Stimulated activated CD8-positive, alpha-beta memory T cell treated with anti-CD3 and anti-CD28 coated beads, Interleukin-4, amount 100 ng/mL, for 48 hours (primary cell): ENCODE measurements at regions not wholly inside any gene's neighbourhood (a gene's known extent, or its start where the extent isn't known, plus 50 kb on each side); places are given as distances from the start of the nearest gene placed in this dataset.
"Not testable (repeated sequence)": the region's sequence is repeated elsewhere in the genome, so short reads cannot be mapped to it uniquely, and the experiment has no call there.

ENCODE experiments used
- DNase-seq: peaks from one replicate; pipeline ENCODE4 v3.0.0-alpha.2; 2020

- DNase-seq: no peak
These were observed 108.4 kb upstream of the EGLN3 start for GRCh38 chr14:34059037-34059924.

DNA sequence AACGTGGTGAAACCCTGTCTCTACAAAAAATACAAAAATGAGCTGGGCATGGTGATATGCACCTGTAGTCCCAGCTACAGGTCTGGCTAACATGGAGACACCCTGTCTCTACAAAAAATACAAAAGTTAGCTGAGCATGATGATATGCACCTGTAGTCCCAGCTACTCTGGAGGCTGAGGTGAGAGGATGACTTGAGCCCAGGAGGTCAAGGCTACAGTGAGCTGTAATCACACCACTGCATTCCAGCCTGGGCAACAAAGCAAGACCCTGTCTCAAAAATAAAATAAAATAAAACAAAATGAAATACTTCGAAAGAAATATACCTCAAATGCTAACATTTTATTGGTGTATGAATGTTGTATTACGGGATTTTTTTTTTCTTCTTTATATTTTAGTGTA lies 107.6 kb upstream of the EGLN3 start:
- DNase-seq: no peak

DNA sequence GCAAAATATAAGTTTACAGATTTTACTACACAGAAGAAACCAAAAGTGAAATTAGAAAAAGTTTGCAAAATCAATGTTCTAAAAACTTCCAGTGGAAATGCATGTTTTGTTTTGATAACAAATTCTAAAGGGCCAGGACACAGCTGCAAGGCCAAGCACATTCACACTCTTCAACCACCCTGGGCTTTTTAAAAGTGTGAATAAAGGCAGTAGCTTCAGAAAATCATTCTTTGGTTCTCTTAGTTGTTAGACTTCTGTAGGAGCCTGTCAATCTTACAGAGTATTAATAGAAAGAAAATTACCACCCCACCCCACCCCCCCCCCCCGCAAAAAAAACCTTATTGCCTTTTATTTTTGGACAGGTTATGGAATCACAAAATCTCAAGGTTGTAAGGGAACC lies 105.2 kb upstream of the EGLN3 start:
- DNase-seq: no peak

GRCh38 chr14:34055157-34055950 lies 104.5 kb upstream of the EGLN3 start:
- DNase-seq: no peak

DNA sequence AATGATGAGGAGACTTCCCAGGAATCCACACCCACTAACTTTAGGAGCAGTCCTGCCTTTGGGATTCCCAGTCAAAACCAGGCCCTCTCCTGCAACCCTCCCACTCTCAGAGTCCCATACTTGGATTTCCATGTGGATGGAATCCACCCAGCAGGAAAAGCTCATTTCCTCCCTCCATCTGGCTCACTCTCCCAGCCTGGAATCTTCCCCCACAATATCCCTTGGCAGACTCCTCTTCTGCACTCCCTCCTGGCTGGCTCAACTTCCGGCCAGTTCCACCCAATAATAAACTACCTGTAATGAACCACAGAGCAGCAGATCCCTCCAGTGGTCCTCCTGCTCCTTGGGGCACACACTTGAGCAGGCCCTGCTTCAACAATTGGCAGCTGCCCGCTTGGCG lies 102.8 kb upstream of the EGLN3 start:
- DNase-seq: no peak

DNA sequence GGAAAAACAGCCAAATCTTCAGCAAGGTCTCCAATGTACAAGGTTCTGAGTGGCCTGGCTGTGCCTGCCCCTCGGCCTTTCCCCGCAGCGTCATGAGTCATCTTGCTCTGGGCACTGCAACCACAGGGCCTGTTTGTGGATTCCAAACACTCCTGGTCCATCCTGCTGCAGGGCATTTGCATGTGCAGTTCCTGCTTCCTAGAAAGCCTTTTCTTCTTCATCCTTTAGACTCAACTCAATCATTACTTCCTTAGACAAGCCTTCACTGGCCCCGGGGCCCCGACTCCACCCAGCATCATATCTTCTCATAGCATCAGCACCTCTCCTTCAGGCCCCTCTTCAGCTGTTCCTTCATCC lies 101.8 kb upstream of the EGLN3 start:
- DNase-seq: no peak

GRCh38 chr14:34051966-34052657 lies 101.2 kb upstream of the EGLN3 start:
- no peak for DNase-seq

- no peak for DNase-seq
These were observed 99.7 kb upstream of the EGLN3 start for GRCh38 chr14:34050606-34051005.

GRCh38 chr14:34049790-34050189 lies 98.9 kb upstream of the EGLN3 start:
- DNase-seq: no peak

GRCh38 chr14:34049187-34049586 lies 98.3 kb upstream of the EGLN3 start:
- not testable (repeated sequence) for DNase-seq

DNA sequence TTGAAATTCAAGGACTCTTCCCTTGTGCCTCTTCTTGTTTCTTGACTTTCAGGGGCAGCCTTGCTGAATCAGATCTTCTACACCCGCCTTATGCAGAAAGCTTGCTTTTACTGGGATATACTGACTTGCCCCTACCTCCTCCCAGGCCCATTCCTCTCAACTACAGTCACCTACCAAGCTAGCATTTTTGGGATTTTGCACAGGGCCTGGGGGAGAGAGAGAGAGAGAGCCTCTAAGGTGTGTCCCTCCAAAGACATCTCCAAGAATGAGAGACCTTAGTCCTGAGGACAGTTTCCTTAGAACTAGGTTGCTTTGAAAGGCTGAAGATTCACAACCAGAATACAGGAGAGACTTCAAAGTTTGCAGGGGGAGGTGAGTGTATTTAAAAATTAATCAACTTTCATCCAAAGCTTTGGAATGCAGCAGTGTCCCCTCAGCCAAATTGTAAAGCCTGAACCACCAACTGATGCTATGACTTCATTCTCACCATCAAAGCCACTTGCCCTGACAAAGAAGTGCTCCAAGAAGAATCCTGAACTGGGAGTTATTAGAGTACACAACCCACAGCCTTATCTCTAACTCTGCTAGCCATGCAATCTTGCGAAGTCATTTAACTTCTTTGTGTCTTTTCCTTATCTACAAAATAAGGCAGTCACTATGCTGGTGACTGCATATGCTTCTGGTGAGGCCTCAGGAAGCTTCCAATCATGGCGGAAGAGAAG lies 96.1 kb upstream of the EGLN3 start:
- DNase-seq: no peak

- no peak for DNase-seq
These were observed 93.9 kb upstream of the EGLN3 start for GRCh38 chr14:34044666-34045306.

GRCh38 chr14:34044373-34044637 lies 93.4 kb upstream of the EGLN3 start:
- DNase-seq: no peak

DNA sequence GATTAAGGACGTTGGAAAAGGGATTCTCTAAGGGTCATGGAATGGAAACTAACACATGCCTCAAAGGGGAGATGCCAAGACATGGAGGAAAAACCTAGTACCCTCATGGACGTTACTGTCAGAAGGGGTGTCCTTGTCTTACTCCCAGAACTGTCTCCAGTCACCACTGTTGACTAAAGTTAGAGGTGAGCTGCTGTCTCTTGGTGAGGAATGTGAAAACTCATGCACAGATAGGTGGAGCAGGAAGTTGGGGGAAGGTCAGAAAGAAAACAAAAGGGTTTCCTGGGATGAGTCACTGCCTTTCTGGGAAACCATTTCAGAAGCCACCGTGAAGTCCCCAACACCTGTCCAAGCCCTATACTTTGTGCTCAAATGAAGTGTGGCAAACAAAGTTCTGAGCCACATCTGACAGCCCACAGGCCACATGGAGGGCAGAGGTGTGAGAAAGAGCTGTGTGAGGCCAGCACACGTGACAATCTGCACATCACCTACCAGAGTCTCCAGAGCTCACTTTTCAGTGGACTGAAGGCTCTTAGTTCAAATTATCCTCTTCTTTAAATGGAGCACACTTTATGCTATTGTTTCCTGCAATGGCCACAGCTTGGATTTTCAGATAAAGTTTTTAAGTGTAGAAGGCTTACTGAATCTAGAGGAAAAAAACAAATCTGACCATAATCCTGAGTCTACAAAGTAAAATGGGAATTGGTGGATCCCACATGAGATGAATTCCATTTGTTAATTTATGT lies 92.9 kb upstream of the EGLN3 start:
- peak; percentile 82 for DNase-seq

GRCh38 chr14:34041220-34041619 lies 90.3 kb upstream of the EGLN3 start:
- DNase-seq: no peak

GRCh38 chr14:34040766-34041165 lies 89.9 kb upstream of the EGLN3 start:
- DNase-seq: no peak

- DNase-seq: no peak
These were observed 88.7 kb upstream of the EGLN3 start for GRCh38 chr14:34039428-34040047.

DNA sequence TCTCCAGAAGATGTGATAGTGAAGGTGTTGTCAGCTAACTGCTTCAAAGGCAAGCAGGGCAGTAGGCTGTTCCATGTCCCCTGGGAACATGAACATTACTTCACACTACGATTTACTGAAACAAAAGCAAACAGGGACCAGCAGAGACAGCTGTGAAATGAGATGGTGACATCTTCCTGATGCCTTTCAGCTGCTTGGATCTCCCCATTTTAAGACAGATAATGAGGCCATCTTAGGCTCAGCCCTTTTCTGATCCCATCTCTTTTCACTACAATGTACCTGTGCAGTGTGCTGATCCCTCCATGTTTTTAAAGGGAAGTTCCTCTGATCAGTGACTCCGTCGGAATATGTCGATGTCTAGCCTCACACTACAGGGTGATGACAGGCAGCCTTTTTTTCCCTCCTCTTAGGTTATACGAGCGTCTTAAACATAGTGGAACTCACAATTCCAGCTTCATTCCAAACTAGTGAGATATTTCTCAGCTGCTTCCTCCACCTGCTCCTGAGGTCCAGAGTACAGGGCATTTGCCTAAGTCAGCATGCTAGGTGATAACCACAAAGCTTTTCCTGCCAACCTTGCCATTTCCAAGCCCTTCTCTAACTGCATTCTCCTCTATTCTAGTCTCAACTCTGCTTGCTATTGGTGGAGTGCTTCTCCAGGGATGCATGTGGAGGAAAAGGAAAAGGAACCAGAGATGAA lies 87.6 kb upstream of the EGLN3 start:
- DNase-seq: no peak

DNA sequence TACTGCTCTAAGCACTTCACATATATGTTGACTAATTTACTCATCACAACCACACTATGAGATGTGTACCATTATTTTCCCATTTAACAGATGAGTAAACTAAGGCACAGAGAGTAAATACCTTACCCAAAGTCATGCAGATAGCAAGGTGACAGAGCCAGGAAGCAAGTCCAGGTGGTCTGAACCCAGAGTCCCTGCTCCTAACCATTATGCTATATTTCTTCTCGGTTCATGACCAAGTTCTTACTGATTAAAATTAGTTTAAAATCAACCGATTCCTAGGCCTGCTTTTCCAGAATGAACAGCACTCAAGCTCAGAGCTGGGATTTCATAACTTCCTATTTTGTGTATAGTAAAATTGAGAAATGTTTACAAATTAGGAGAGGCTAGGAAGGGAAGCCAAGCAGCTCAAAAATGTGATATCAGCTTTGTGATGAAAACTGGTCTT lies 85.5 kb upstream of the EGLN3 start:
- DNase-seq: no peak

- DNase-seq: no peak
These were observed 85.0 kb upstream of the EGLN3 start for GRCh38 chr14:34035934-34036250.
